ENCODE measurements at regions not wholly inside any gene's neighbourhood (a gene's known extent, or its start where the extent isn't known, plus 50 kb on each side); places are given as distances from the start of the nearest gene placed in this dataset.

- H3K9me3 ChIP-seq (ENCODE audit: control insufficient read depth, insufficient read depth, low read depth, low read length) = no peaks in the 10 kb centered on the region
- no peak for ATAC-seq
- peaks cover 5% of the 10 kb centered on the region for H3K27me3 ChIP-seq (ENCODE audit: control insufficient read depth, insufficient read depth, low read length)
- ChIA-PET CTCF (no interaction called here), POLR2A (no interaction called here)
- no peaks in the 10 kb centered on the region for H3K4me1 ChIP-seq (ENCODE audit: control insufficient read depth, insufficient read depth, low read length)
- no peak for DNase-seq (ENCODE audit: low read depth, low spot score)
- H3K36me3 ChIP-seq (ENCODE audit: control insufficient read depth, insufficient read depth, low read length) = no peaks in the 10 kb centered on the region
- H3K27ac ChIP-seq (ENCODE audit: low read length) = no peak overlapping the region
- no TSS peak for BruUV-seq (replicated peaks)
- in situ Hi-C loops (cut with HindIII; ENCODE audit: low pct_unique_long_range_greater_than_20kb, low sequenced_read_pairs) (no loop called here), intact Hi-C loops (cut with micrococcal nuclease; ENCODE audit: unreplicated experiment) (no loop called here)
- no peak overlapping the region for H3K4me3 ChIP-seq (ENCODE audit: low read depth in 2 of 2, low read length in 2 of 2)
- TF ChIP-seq SIN3A (IDR thresholded peaks at IDR 0.05; ENCODE audit: borderline replicate concordance, insufficient read depth, low read depth, low read length) (no peak), CTCF (IDR thresholded peaks at IDR 0.05) (no peak), POLR2AphosphoS5 (IDR thresholded peaks at IDR 0.05; ENCODE audit: low read depth, low read length) (no peak), TCF7L2 (IDR thresholded peaks at IDR 0.05; ENCODE audit: low read depth, low read length) (no peak), REST (IDR thresholded peaks at IDR 0.05; ENCODE audit: insufficient read depth in 1 of 2, low read depth in 2 of 2, low read length in 1 of 2) (no peak)
Measured at GRCh38 chr7:45455662-45456061, 118.5 kb upstream of the ADCY1 start.

GRCh38 chr7:45456105-45456504 lies 118.1 kb upstream of the ADCY1 start:
- no peak overlapping the region for H3K4me3 ChIP-seq (ENCODE audit: low read depth in 2 of 2, low read length in 2 of 2)
- DNase-seq (ENCODE audit: low read depth, low spot score) (no peak), ATAC-seq (no peak; the same call in 1 of the 2 replicates)
- CTCF ChIA-PET = no interaction called here
- intact Hi-C loops (cut with micrococcal nuclease; ENCODE audit: unreplicated experiment) = no loop called here
- BruUV-seq (replicated peaks) = no TSS peak
- H3K9me3 ChIP-seq (ENCODE audit: control insufficient read depth, insufficient read depth, low read depth, low read length) = no peaks in the 10 kb centered on the region
- in situ Hi-C loops (cut with HindIII; ENCODE audit: low pct_unique_long_range_greater_than_20kb, low sequenced_read_pairs) = no loop called here
- POLR2A ChIA-PET = no interaction called here
- H3K36me3 ChIP-seq (ENCODE audit: control insufficient read depth, insufficient read depth, low read length) = no peaks in the 10 kb centered on the region
- TF ChIP-seq TCF7L2 (IDR thresholded peaks at IDR 0.05; ENCODE audit: low read depth, low read length) = no peak
- no peak for TF ChIP-seq SIN3A (IDR thresholded peaks at IDR 0.05; ENCODE audit: borderline replicate concordance, insufficient read depth, low read depth, low read length)
- H3K4me1 ChIP-seq (ENCODE audit: control insufficient read depth, insufficient read depth, low read length) = no peaks in the 10 kb centered on the region
- no peak overlapping the region for H3K27ac ChIP-seq (ENCODE audit: low read length)
- H3K27me3 ChIP-seq (ENCODE audit: control insufficient read depth, insufficient read depth, low read length) = peaks cover 5% of the 10 kb centered on the region

GRCh38 chr7:45456747-45457524 lies 117.2 kb upstream of the ADCY1 start:
- Histone ChIP-seq H3K9me3 (ENCODE audit: control insufficient read depth, insufficient read depth, low read depth, low read length) (no peaks in the 10 kb centered on the region), H3K4me1 (ENCODE audit: control insufficient read depth, insufficient read depth, low read length) (no peaks in the 10 kb centered on the region), H3K27ac (ENCODE audit: low read length) (no peak overlapping the region), H3K27me3 (ENCODE audit: control insufficient read depth, insufficient read depth, low read length) (peaks cover 5% of the 10 kb centered on the region; the same call in 1 of the 2 replicates), H3K36me3 (ENCODE audit: control insufficient read depth, insufficient read depth, low read length) (no peaks in the 10 kb centered on the region), H3K4me3 (ENCODE audit: low read depth in 2 of 2, low read length in 2 of 2) (no peak overlapping the region)
- in situ Hi-C loops (cut with HindIII; ENCODE audit: low pct_unique_long_range_greater_than_20kb, low sequenced_read_pairs) (no loop called here), intact Hi-C loops (cut with micrococcal nuclease; ENCODE audit: unreplicated experiment) (no loop called here)
- no peak for DNase-seq (ENCODE audit: low read depth, low spot score)
- POLR2A ChIA-PET = no interaction called here
- ATAC-seq = no peak
- CTCF ChIA-PET = no interaction called here
- TF ChIP-seq POLR2AphosphoS5 (IDR thresholded peaks at IDR 0.05; ENCODE audit: low read depth, low read length) (no peak), TCF7L2 (IDR thresholded peaks at IDR 0.05; ENCODE audit: low read depth, low read length) (no peak), CTCF (IDR thresholded peaks at IDR 0.05) (no peak)
- no TSS peak for BruUV-seq (replicated peaks)
